ENCODE measurements at regions not wholly inside any gene's neighbourhood (a gene's known extent, or its start where the extent isn't known, plus 50 kb on each side); places are given as distances from the start of the nearest gene placed in this dataset.
"Not testable (repeated sequence)": the region's sequence is repeated elsewhere in the genome, so short reads cannot be mapped to it uniquely, and the experiment has no call there.

GRCh38 chr1:64343823-64344190, 126.1 kb upstream of the CACHD1 start:
- no peak for TF ChIP-seq CTCF (IDR thresholded peaks at IDR 0.05; ENCODE audit: poor library complexity, severe bottlenecking)
- Histone ChIP-seq H3K4me3 (ENCODE audit: severe bottlenecking) (no peak overlapping the region), H3K9me3 (ENCODE audit: severe bottlenecking) (no peaks in the 10 kb centered on the region), H3K27me3 (ENCODE audit: insufficient read depth, poor library complexity, severe bottlenecking) (no peaks in the 10 kb centered on the region), H3K4me1 (ENCODE audit: insufficient read depth, poor library complexity, severe bottlenecking) (peaks cover 27% of the 10 kb centered on the region), H3K36me3 (ENCODE audit: low read depth) (no peaks in the 10 kb centered on the region), H3K27ac (ENCODE audit: poor library complexity, severe bottlenecking) (peak overlapping the region; percentile 93)
- DNase-seq (ENCODE audit: low spot score): no peak
- ATAC-seq (ENCODE audit: low read depth): peak; percentile 41

- H3K27me3 ChIP-seq (ENCODE audit: insufficient read depth, poor library complexity, severe bottlenecking): no peaks in the 10 kb centered on the region
- no peak for TF ChIP-seq CTCF (IDR thresholded peaks at IDR 0.05; ENCODE audit: poor library complexity, severe bottlenecking)
- no peak overlapping the region for H3K4me3 ChIP-seq (ENCODE audit: severe bottlenecking)
- ATAC-seq (ENCODE audit: low read depth) (no peak), DNase-seq (ENCODE audit: low spot score) (no peak)
- H3K4me1 ChIP-seq (ENCODE audit: insufficient read depth, poor library complexity, severe bottlenecking): peaks cover 17% of the 10 kb centered on the region
- no peak overlapping the region for H3K27ac ChIP-seq (ENCODE audit: poor library complexity, severe bottlenecking)
- H3K36me3 ChIP-seq (ENCODE audit: low read depth): no peaks in the 10 kb centered on the region
- no peaks in the 10 kb centered on the region for H3K9me3 ChIP-seq (ENCODE audit: severe bottlenecking)
Measured at GRCh38 chr1:64348270-64348960, 121.5 kb upstream of the CACHD1 start.

- ATAC-seq (ENCODE audit: low read depth): no peak
Measured at GRCh38 chr1:64348961-64349648, 120.8 kb upstream of the CACHD1 start.

GRCh38 chr1:64355534-64355933, 114.4 kb upstream of the CACHD1 start:
- not testable (repeated sequence) for H3K27me3 ChIP-seq (ENCODE audit: insufficient read depth, poor library complexity, severe bottlenecking); H3K27ac ChIP-seq (ENCODE audit: poor library complexity, severe bottlenecking); H3K36me3 ChIP-seq (ENCODE audit: low read depth); H3K9me3 ChIP-seq (ENCODE audit: severe bottlenecking); H3K4me3 ChIP-seq (ENCODE audit: severe bottlenecking); DNase-seq (ENCODE audit: low spot score); H3K4me1 ChIP-seq (ENCODE audit: insufficient read depth, poor library complexity, severe bottlenecking); ATAC-seq (ENCODE audit: low read depth)

More at GRCh38 chr1:64348961-64349648, 120.8 kb upstream of the CACHD1 start:
- H3K27ac ChIP-seq (ENCODE audit: poor library complexity, severe bottlenecking): no peak overlapping the region
- H3K9me3 ChIP-seq (ENCODE audit: severe bottlenecking): no peaks in the 10 kb centered on the region
- no peak for TF ChIP-seq CTCF (IDR thresholded peaks at IDR 0.05; ENCODE audit: poor library complexity, severe bottlenecking)
- no peaks in the 10 kb centered on the region for H3K27me3 ChIP-seq (ENCODE audit: insufficient read depth, poor library complexity, severe bottlenecking)
- DNase-seq (ENCODE audit: low spot score): no peak
- H3K4me1 ChIP-seq (ENCODE audit: insufficient read depth, poor library complexity, severe bottlenecking): peaks cover 13% of the 10 kb centered on the region
- H3K4me3 ChIP-seq (ENCODE audit: severe bottlenecking): no peak overlapping the region
- no peaks in the 10 kb centered on the region for H3K36me3 ChIP-seq (ENCODE audit: low read depth)

GRCh38 chr1:64356636-64357256, 113.2 kb upstream of the CACHD1 start:
- no peak overlapping the region for H3K27ac ChIP-seq (ENCODE audit: poor library complexity, severe bottlenecking)
- ATAC-seq (ENCODE audit: low read depth): no peak
- no peak for DNase-seq (ENCODE audit: low spot score)
- no peaks in the 10 kb centered on the region for H3K9me3 ChIP-seq (ENCODE audit: severe bottlenecking)
- no peak overlapping the region for H3K4me3 ChIP-seq (ENCODE audit: severe bottlenecking)
- no peaks in the 10 kb centered on the region for H3K27me3 ChIP-seq (ENCODE audit: insufficient read depth, poor library complexity, severe bottlenecking)
- TF ChIP-seq CTCF (IDR thresholded peaks at IDR 0.05; ENCODE audit: poor library complexity, severe bottlenecking): no peak
- H3K36me3 ChIP-seq (ENCODE audit: low read depth): no peaks in the 10 kb centered on the region
- no peaks in the 10 kb centered on the region for H3K4me1 ChIP-seq (ENCODE audit: insufficient read depth, poor library complexity, severe bottlenecking)
